Stimulated activated CD4-positive, alpha-beta T cell treated with anti-CD3 and anti-CD28 coated beads, Interleukin-15, amount 100 ng/mL, for 48 hours (primary cell): ENCODE measurements at regions not wholly inside any gene's neighbourhood (a gene's known extent, or its start where the extent isn't known, plus 50 kb on each side); places are given as distances from the start of the nearest gene placed in this dataset.
"Not testable (repeated sequence)": the region's sequence is repeated elsewhere in the genome, so short reads cannot be mapped to it uniquely, and the experiment has no call there.

Source experiments
- DNase-seq, 2 donors: peaks; one replicate each; pipeline ENCODE4 v3.0.0-alpha.2; 2020; ENCODE audit warnings: low read depth in 2 of 2

- DNase-seq: no peak
Measured at GRCh38 chr2:7145707-7146106, 228.5 kb downstream of the RNF144A start.

- no peak for DNase-seq
Measured at GRCh38 chr2:7146151-7146550, 228.9 kb downstream of the RNF144A start.

- DNase-seq: no peak
Measured at GRCh38 chr2:7154656-7155055, 237.4 kb downstream of the RNF144A start.

- DNase-seq: no peak
Measured at GRCh38 chr2:7161501-7161900, 244.3 kb downstream of the RNF144A start.

- no peak for DNase-seq
Measured at GRCh38 chr2:7165736-7166135, 248.5 kb downstream of the RNF144A start.

GRCh38 chr2:7167801-7168411 is 250.7 kb downstream of the RNF144A start:
- no peak for DNase-seq

GRCh38 chr2:7169593-7169992 is 252.4 kb downstream of the RNF144A start:
- DNase-seq: no peak

- DNase-seq: not testable (repeated sequence)
Measured at GRCh38 chr2:7178996-7179395, 261.8 kb downstream of the RNF144A start.

GRCh38 chr2:7180638-7181370 is 263.6 kb downstream of the RNF144A start:
- DNase-seq: no peak

GRCh38 chr2:7182525-7182924 is 265.3 kb downstream of the RNF144A start:
- DNase-seq: no peak

- no peak for DNase-seq
Measured at GRCh38 chr2:7189106-7189505, 271.9 kb downstream of the RNF144A start.

GRCh38 chr2:7190587-7191324 is 273.5 kb downstream of the RNF144A start:
- DNase-seq: peak in 1 of 2 donors; percentile 4

GRCh38 chr2:7191932-7192331 is 274.7 kb downstream of the RNF144A start:
- no peak for DNase-seq

- DNase-seq: no peak
Measured at GRCh38 chr2:7193457-7193856, 276.2 kb downstream of the RNF144A start.

GRCh38 chr2:7194950-7195349 is 277.7 kb downstream of the RNF144A start:
- DNase-seq: no peak

GRCh38 chr2:7196883-7197282 is 279.7 kb downstream of the RNF144A start:
- no peak for DNase-seq

GRCh38 chr2:7201851-7202250 is 284.6 kb downstream of the RNF144A start:
- no peak for DNase-seq

GRCh38 chr2:7203056-7203467 is 285.9 kb downstream of the RNF144A start:
- peak; percentile 14 to 53 for DNase-seq

GRCh38 chr2:7205151-7205830 is 288.1 kb downstream of the RNF144A start:
- DNase-seq: no peak

GRCh38 chr2:7206111-7206810 is 289.0 kb downstream of the RNF144A start:
- DNase-seq: no peak

GRCh38 chr2:7207631-7208030 is 290.4 kb downstream of the RNF144A start:
- no peak for DNase-seq
